Left lung (tissue), 4 donors: ENCODE measurements at regions not wholly inside any gene's neighbourhood (a gene's known extent, or its start where the extent isn't known, plus 50 kb on each side); places are given as distances from the start of the nearest gene placed in this dataset.

Experiments
- ATAC-seq: fragments of 200-7000 bp; cut with Tn5 transposase; one replicate; pipeline ENCODE4 v1.9.1; 2020; ENCODE audit warnings: moderate library complexity
- DNase-seq, 4 donors: peaks; one replicate each; pipeline ENCODE4 v3.0.0-alpha.2; 2013 to 2020
- H3K27ac ChIP-seq, 2 donors: fragments of 200-600 bp; sonication (generic) in 1 of 2; one replicate each; pipeline versions ENCODE4 v1.5.0 to v1.8.0; 2020 to 2021
- H3K27me3 ChIP-seq, 2 donors: fragments of 200-600 bp; sonication (generic) in 1 of 2; one replicate each; pipeline versions ENCODE4 v1.5.0 to v1.8.0; 2020 to 2021
- H3K36me3 ChIP-seq, 2 donors: fragments of 200-600 bp; sonication (generic) in 1 of 2; one replicate each; pipeline versions ENCODE4 v1.5.0 to v1.8.0; 2020 to 2021
- H3K4me1 ChIP-seq, 2 donors: fragments of 200-600 bp; one replicate each; pipeline ENCODE4 v1.8.0; 2021
- H3K4me3 ChIP-seq, 2 donors: fragments of 200-600 bp; sonication (generic) in 1 of 2; one replicate each; pipeline versions ENCODE4 v1.5.0 to v1.8.0; 2020 to 2021; ENCODE audit warnings: mild to moderate bottlenecking in 1 of 2
- H3K9me3 ChIP-seq, 2 donors: fragments of 200-600 bp; sonication (generic) in 1 of 2; one replicate each; pipeline versions ENCODE4 v1.5.0 to v1.8.0; 2020 to 2021
- intact Hi-C, 2 donors: fragments of 100-400 bp; cut with DNase I; formaldehyde crosslinking; loops; one replicate each; pipeline versions ENCODE4 v1.11.2 to v1.14.2; 2022
- TF ChIP-seq, protein P1 (sequence below), 2 donors: fragments of 200-600 bp; sonication (generic) in 1 of 2; IDR thresholded peaks; one replicate each; pipeline versions ENCODE4 v1.5.0 to v1.8.0; 2021; ENCODE audit warnings: antibody characterized with exemption in 2 of 2
- donor health status: DM: no; HTN: yes; CAD: no.
- donor health status: DM: no; HTN: no; CAD: no.

DNA sequence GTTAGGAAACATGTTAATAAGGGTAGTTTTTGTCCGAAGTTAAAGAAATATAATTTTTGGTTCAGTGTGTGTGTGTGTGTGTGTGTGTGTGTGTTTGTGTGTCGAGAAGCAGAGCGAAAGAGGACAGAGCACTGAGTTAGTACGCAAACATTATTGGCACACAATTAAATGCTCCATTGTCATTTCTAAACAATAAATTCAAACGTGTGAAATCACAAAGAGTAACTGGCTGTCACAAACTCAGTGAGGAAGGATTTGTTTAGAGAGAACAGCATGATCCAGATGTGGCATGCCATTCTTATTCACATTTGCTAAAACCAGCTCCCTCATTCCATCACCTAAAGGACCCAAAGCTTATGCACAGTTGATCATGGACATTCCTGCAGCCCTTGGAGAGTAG, 970.8 kb downstream of the DTWD2 start:
- TF ChIP-seq, protein P1, sequence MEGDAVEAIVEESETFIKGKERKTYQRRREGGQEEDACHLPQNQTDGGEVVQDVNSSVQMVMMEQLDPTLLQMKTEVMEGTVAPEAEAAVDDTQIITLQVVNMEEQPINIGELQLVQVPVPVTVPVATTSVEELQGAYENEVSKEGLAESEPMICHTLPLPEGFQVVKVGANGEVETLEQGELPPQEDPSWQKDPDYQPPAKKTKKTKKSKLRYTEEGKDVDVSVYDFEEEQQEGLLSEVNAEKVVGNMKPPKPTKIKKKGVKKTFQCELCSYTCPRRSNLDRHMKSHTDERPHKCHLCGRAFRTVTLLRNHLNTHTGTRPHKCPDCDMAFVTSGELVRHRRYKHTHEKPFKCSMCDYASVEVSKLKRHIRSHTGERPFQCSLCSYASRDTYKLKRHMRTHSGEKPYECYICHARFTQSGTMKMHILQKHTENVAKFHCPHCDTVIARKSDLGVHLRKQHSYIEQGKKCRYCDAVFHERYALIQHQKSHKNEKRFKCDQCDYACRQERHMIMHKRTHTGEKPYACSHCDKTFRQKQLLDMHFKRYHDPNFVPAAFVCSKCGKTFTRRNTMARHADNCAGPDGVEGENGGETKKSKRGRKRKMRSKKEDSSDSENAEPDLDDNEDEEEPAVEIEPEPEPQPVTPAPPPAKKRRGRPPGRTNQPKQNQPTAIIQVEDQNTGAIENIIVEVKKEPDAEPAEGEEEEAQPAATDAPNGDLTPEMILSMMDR (IDR thresholded peaks at IDR 0.05) = no peak
- ATAC-seq (no peak), DNase-seq (no peak)
- Histone ChIP-seq H3K36me3 (no peaks in the 10 kb centered on the region), H3K9me3 (no peaks in the 10 kb centered on the region), H3K27me3 (no peaks in the 10 kb centered on the region), H3K27ac (no peak overlapping the region), H3K4me3 (no peak overlapping the region), H3K4me1 (no peaks in the 10 kb centered on the region)
- intact Hi-C loops = no loop called here

DNA sequence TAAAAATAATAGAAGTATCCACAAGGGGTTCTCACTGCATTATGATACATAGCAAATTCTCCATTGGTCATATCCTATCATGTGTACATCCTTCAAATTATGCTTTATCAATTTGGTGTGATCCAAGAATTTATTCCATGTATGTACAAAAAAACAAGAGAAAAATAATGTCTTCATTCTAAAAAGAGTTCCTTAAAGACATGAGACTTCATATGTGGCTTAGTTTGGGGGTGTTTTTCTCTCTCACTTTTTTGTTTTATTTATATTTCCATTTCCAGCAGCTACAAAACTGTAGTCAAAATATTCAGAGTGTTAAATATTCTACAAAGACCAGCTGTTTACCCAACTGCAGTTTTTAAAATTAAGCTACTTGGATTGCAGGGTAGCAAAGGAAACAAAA, 972.0 kb downstream of the DTWD2 start:
- Histone ChIP-seq H3K9me3 (no peaks in the 10 kb centered on the region), H3K36me3 (no peaks in the 10 kb centered on the region), H3K27ac (no peak overlapping the region), H3K4me1 (no peaks in the 10 kb centered on the region), H3K27me3 (no peaks in the 10 kb centered on the region), H3K4me3 (no peak overlapping the region)
- intact Hi-C loops = no loop called here
- DNase-seq (no peak), ATAC-seq (no peak)
- TF ChIP-seq, protein P1 (IDR thresholded peaks at IDR 0.05) = no peak

DNA sequence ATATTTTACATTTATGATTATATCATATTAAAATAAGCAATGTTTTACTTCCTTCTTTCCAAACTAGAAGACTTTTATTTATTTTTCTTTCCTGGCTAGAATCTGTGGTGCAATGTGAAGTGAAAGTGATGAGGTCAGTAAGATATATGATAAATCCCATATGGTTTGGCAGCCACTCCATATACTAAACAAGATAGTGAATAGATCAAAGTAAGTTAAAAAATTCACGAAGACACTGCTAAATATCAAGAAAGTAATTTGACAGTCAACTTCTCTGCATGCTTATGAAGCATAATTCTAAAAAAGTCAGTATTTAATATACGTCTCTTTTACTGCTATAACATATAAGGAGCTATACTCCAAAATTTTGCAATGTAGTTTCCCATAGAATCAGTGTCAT, 972.8 kb downstream of the DTWD2 start:
- Histone ChIP-seq H3K9me3 (no peaks in the 10 kb centered on the region), H3K4me1 (no peaks in the 10 kb centered on the region), H3K36me3 (no peaks in the 10 kb centered on the region), H3K27ac (no peak overlapping the region), H3K4me3 (no peak overlapping the region), H3K27me3 (no peaks in the 10 kb centered on the region)
- intact Hi-C loops = no loop called here
- ATAC-seq = no peak
- DNase-seq = no peak
- TF ChIP-seq, protein P1 (IDR thresholded peaks at IDR 0.05) = no peak

DNA sequence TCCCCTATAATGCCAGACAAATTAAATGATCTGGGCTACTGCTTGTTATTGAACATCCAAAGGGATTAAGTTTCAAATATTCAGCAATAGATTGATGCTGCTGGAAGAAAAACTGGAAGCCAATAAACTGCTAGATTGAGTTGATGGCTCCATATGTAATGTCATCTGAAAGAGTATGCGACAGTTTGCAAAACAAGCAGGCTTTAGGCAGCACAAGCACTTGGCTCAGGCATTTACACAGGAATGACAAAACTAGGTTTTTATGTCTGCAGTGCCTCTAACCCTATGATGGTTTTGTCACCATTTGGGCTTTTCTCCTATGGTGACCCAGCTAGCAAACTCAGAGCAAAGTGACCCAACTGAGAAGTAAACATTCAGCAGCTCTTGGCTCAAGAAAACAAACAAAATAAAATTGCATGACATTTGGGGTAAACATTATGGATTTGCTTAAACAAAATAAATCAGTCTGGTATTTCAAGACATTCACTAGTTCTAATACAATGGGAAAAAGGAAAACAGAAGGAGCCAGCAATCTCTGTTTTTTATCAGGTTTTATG, 978.5 kb downstream of the DTWD2 start:
- no peak for ATAC-seq
- no peaks in the 10 kb centered on the region for H3K9me3 ChIP-seq
- TF ChIP-seq, protein P1 (IDR thresholded peaks at IDR 0.05) = no peak
- H3K27ac ChIP-seq = no peak overlapping the region
- no peak for DNase-seq
- intact Hi-C loops = no loop called here
- H3K4me1 ChIP-seq = no peaks in the 10 kb centered on the region
- H3K27me3 ChIP-seq = no peaks in the 10 kb centered on the region
- H3K36me3 ChIP-seq = no peaks in the 10 kb centered on the region
- H3K4me3 ChIP-seq = no peak overlapping the region

DNA sequence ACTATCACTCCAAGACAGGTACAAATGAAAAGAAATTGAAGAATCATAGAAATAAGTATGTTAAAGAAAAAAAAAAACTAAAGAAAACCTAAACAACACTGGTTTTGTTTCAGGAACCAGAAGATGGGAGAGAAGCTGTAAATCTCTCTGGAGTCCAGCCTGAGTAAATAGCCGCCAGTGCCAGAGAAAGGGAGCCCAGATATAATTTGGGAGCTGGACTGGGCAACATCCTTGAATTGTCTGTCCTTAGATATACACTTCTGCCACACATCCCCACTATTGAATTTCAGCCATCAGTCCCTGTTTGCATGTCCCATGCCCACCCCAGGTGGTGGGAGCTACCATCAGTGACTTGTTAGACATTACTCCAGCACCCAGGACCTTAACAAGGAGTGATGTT, 979.6 kb downstream of the DTWD2 start:
- H3K9me3 ChIP-seq = no peaks in the 10 kb centered on the region
- intact Hi-C loops = no loop called here
- no peaks in the 10 kb centered on the region for H3K4me1 ChIP-seq
- H3K27ac ChIP-seq = no peak overlapping the region
- DNase-seq (no peak), ATAC-seq (no peak)
- H3K4me3 ChIP-seq = no peak overlapping the region
- H3K36me3 ChIP-seq = no peaks in the 10 kb centered on the region
- no peaks in the 10 kb centered on the region for H3K27me3 ChIP-seq
- TF ChIP-seq, protein P1 (IDR thresholded peaks at IDR 0.05) = no peak
